GM12892 (cell line): ENCODE measurements at regions not wholly inside any gene's neighbourhood (a gene's known extent, or its start where the extent isn't known, plus 50 kb on each side); places are given as distances from the start of the nearest gene placed in this dataset.

ENCODE experiments used
- POLR2A ChIP-seq: IDR thresholded peaks from 2 replicates; pipeline ENCODE4 v1.6.1; 2011; ENCODE audit warnings: low read depth, low read length, control low read depth
- POLR2AphosphoS5 ChIP-seq: IDR thresholded peaks from 2 replicates; pipeline ENCODE4 v1.6.1; 2011; ENCODE audit warnings: low read depth, low read length, control low read depth
- TAF1 ChIP-seq: IDR thresholded peaks from 2 replicates; pipeline ENCODE4 v1.6.1; 2011; ENCODE audit warnings: low read depth, mild to moderate bottlenecking, control low read depth, low read length, borderline replicate concordance

DNA sequence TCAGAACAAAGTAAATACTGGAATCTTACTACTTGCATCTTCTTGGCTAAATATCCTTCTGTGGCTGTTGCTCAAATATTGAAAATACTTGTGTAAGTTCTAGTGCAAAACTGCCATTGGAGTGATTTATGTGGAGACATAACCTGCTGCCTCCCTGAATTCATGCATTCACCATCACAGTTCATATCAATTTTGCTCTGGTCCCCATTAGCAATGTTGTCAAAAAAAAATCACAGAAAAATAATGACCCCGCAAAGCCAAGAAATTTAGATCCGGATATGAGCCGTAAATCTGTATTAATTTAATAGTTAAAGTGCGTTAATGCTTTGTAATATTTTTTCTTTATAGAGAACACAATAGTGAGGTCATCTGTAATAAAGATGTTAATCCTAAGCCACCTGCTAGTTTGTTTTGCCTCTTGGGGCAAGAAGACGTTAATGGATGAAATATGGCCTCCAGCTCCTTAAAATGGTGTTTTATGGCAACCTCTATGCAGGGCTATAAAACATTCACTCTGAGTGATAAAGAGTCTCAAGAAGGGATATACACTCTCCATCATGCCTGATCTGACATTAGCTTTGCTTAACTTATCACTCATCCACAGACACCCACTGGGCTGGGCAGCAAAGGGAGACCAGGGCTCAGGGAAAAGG is 255.9 kb downstream of the INSC start:
- TF ChIP-seq POLR2A (no peak), POLR2AphosphoS5 (no peak), TAF1 (no peak)
